OCI-LY1 (cell line): ENCODE measurements at regions not wholly inside any gene's neighbourhood (a gene's known extent, or its start where the extent isn't known, plus 50 kb on each side); places are given as distances from the start of the nearest gene placed in this dataset.

ENCODE experiments used
- EZH2 ChIP-seq: fragments of 200-600 bp; sonication (generic), shearing (Covaris generic); IDR thresholded peaks from 2 replicates; pipeline ENCODE4 v1.8.0; 2017; ENCODE audit warnings: borderline replicate concordance, mixed run types, mild to moderate bottlenecking, antibody characterized with exemption, low read length, moderate library complexity, mixed read lengths
- TF ChIP-seq, protein P1 (sequence below): fragments of 200-600 bp; sonication (generic), shearing (Covaris generic); IDR thresholded peaks from 2 replicates; pipeline ENCODE4 v1.5.1; 2017; ENCODE audit warnings: mild to moderate bottlenecking, antibody characterized with exemption, low read length, moderate library complexity, mixed read lengths

- TF ChIP-seq, protein P1, sequence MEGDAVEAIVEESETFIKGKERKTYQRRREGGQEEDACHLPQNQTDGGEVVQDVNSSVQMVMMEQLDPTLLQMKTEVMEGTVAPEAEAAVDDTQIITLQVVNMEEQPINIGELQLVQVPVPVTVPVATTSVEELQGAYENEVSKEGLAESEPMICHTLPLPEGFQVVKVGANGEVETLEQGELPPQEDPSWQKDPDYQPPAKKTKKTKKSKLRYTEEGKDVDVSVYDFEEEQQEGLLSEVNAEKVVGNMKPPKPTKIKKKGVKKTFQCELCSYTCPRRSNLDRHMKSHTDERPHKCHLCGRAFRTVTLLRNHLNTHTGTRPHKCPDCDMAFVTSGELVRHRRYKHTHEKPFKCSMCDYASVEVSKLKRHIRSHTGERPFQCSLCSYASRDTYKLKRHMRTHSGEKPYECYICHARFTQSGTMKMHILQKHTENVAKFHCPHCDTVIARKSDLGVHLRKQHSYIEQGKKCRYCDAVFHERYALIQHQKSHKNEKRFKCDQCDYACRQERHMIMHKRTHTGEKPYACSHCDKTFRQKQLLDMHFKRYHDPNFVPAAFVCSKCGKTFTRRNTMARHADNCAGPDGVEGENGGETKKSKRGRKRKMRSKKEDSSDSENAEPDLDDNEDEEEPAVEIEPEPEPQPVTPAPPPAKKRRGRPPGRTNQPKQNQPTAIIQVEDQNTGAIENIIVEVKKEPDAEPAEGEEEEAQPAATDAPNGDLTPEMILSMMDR, result no peak
- TF ChIP-seq EZH2, result no peak
Observed at GRCh38 chr2:7867867-7868266, 814.0 kb upstream of the ID2 start.
